Mesothelial cell of epicardium (in vitro differentiated cells): ENCODE measurements at regions not wholly inside any gene's neighbourhood (a gene's known extent, or its start where the extent isn't known, plus 50 kb on each side); places are given as distances from the start of the nearest gene placed in this dataset.
"Not testable (repeated sequence)": the region's sequence is repeated elsewhere in the genome, so short reads cannot be mapped to it uniquely, and the experiment has no call there.

Experiments used
- DNase-seq, 2 experiments: peaks; one replicate each; pipeline ENCODE4 v3.0.0; 2021; ENCODE audit warnings: low spot score in 2 of 2; ENCODE audit not compliant: unreplicated experiment in 2 of 2
- H3K27ac Mint-ChIP-seq: 2 replicates; pipeline ENCODE4 v1.8.0; 2021; ENCODE audit warnings: mixed read lengths
- H3K27me3 Mint-ChIP-seq: 2 replicates; pipeline ENCODE4 v1.8.0; 2021; ENCODE audit warnings: low read depth, mixed read lengths
- H3K36me3 Mint-ChIP-seq: 2 replicates; pipeline ENCODE4 v1.8.0; 2021; ENCODE audit warnings: mixed read lengths
- H3K4me1 Mint-ChIP-seq: 2 replicates; pipeline ENCODE4 v1.8.0; 2021; ENCODE audit warnings: mixed read lengths
- H3K4me3 Mint-ChIP-seq: 2 replicates; pipeline ENCODE4 v1.8.0; 2021; ENCODE audit warnings: mild to moderate bottlenecking, moderate library complexity, mixed read lengths
- H3K9me3 Mint-ChIP-seq: 2 replicates; pipeline ENCODE4 v1.8.0; 2021; ENCODE audit warnings: mixed read lengths
- CTCF ChIP-seq: fragments of 200-600 bp; sonication (generic); IDR thresholded peaks from one replicate; pipeline ENCODE4 v1.5.0; 2021; ENCODE audit warnings: antibody characterized with exemption; ENCODE audit not compliant: unreplicated experiment

GRCh38 chr20:52062452-52063209, 128.9 kb downstream of the ZFP64 start:
- H3K4me1 Mint-ChIP-seq = no peaks in the 10 kb centered on the region
- TF ChIP-seq CTCF = no peak
- no peak overlapping the region for H3K4me3 Mint-ChIP-seq
- peaks cover 3% of the 10 kb centered on the region for H3K36me3 Mint-ChIP-seq
- no peaks in the 10 kb centered on the region for H3K27me3 Mint-ChIP-seq
- H3K9me3 Mint-ChIP-seq = peaks cover 3% of the 10 kb centered on the region
- H3K27ac Mint-ChIP-seq = no peak overlapping the region
- no peak for DNase-seq

- Mint-ChIP-seq H3K27ac (no peak overlapping the region), H3K9me3 (peaks cover 13% of the 10 kb centered on the region)
- DNase-seq = no peak
Observed at GRCh38 chr20:52060794-52061714, 130.5 kb downstream of the ZFP64 start.

GRCh38 chr20:52057133-52057532, 134.4 kb downstream of the ZFP64 start:
- H3K4me1 Mint-ChIP-seq, DNase-seq, H3K27me3 Mint-ChIP-seq, H3K4me3 Mint-ChIP-seq, H3K27ac Mint-ChIP-seq: not testable (repeated sequence)
- Mint-ChIP-seq H3K36me3 (peaks cover 14% of the 10 kb centered on the region), H3K9me3 (peaks cover 15% of the 10 kb centered on the region)

More at GRCh38 chr20:52060794-52061714, 130.5 kb downstream of the ZFP64 start:
- Mint-ChIP-seq H3K4me1 (no peaks in the 10 kb centered on the region), H3K27me3 (no peaks in the 10 kb centered on the region), H3K36me3 (peaks cover 12% of the 10 kb centered on the region), H3K4me3 (no peak overlapping the region)
- TF ChIP-seq CTCF = no peak

- DNase-seq = no peak
- Mint-ChIP-seq H3K27me3 (no peaks in the 10 kb centered on the region), H3K4me3 (no peak overlapping the region), H3K4me1 (no peaks in the 10 kb centered on the region), H3K27ac (no peak overlapping the region), H3K9me3 (peaks cover 15% of the 10 kb centered on the region), H3K36me3 (peaks cover 14% of the 10 kb centered on the region)
- no peak for TF ChIP-seq CTCF
Observed at GRCh38 chr20:52056203-52057062, 135.1 kb downstream of the ZFP64 start.

GRCh38 chr20:52054123-52054522, 137.5 kb downstream of the ZFP64 start:
- no peak overlapping the region for H3K27ac Mint-ChIP-seq
- no peaks in the 10 kb centered on the region for H3K27me3 Mint-ChIP-seq
- DNase-seq = no peak
- peaks cover 14% of the 10 kb centered on the region for H3K36me3 Mint-ChIP-seq
- H3K4me3 Mint-ChIP-seq = no peak overlapping the region
- peaks cover 15% of the 10 kb centered on the region for H3K9me3 Mint-ChIP-seq
- TF ChIP-seq CTCF = no peak
- H3K4me1 Mint-ChIP-seq = peaks cover 4% of the 10 kb centered on the region
